ENCODE measurements at regions not wholly inside any gene's neighbourhood (a gene's known extent, or its start where the extent isn't known, plus 50 kb on each side); places are given as distances from the start of the nearest gene placed in this dataset.

DNA sequence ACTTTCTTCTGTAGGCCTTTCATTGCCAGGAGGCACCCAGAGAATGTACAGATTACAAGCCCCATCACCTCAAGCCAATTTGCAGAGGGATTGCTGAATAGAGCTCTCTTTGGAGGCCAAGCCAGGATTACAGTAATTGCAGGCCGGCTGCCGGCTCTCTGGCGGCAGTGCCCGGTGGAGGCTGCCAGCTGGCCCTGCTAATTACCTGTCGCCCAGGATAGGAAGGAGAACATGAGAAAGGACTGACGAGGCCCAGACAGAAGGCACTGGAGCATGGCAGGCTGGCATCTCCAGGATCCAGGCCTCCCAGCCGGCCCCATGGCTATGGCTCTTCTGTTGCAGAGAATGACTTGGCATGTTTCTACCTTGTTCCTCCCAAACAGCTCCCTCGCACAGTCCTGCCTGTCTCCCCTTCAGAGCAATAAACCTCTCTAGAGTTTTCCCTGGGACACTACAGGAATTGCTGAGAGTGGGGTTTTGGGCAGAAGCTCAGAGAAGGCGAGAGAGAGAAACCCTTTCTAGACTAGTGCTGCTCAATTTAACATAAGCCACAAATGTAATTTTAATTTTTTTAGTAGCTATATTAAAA, 273.6 kb upstream of the PROK2 start:
- no peaks in the 10 kb centered on the region for H3K36me3 ChIP-seq
- no peak for DNase-seq (ENCODE audit: low spot score)
- TF ChIP-seq, protein P1, sequence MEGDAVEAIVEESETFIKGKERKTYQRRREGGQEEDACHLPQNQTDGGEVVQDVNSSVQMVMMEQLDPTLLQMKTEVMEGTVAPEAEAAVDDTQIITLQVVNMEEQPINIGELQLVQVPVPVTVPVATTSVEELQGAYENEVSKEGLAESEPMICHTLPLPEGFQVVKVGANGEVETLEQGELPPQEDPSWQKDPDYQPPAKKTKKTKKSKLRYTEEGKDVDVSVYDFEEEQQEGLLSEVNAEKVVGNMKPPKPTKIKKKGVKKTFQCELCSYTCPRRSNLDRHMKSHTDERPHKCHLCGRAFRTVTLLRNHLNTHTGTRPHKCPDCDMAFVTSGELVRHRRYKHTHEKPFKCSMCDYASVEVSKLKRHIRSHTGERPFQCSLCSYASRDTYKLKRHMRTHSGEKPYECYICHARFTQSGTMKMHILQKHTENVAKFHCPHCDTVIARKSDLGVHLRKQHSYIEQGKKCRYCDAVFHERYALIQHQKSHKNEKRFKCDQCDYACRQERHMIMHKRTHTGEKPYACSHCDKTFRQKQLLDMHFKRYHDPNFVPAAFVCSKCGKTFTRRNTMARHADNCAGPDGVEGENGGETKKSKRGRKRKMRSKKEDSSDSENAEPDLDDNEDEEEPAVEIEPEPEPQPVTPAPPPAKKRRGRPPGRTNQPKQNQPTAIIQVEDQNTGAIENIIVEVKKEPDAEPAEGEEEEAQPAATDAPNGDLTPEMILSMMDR (IDR thresholded peaks at IDR 0.05), result no peak
- H3K27me3 ChIP-seq, result no peaks in the 10 kb centered on the region
- H3K4me1 ChIP-seq, result no peaks in the 10 kb centered on the region
- no peak overlapping the region for H3K4me3 ChIP-seq
- peaks cover 0 to 2% of the 10 kb centered on the region in 2 donors for H3K9me3 ChIP-seq
- H3K27ac ChIP-seq, result no peak overlapping the region

DNA sequence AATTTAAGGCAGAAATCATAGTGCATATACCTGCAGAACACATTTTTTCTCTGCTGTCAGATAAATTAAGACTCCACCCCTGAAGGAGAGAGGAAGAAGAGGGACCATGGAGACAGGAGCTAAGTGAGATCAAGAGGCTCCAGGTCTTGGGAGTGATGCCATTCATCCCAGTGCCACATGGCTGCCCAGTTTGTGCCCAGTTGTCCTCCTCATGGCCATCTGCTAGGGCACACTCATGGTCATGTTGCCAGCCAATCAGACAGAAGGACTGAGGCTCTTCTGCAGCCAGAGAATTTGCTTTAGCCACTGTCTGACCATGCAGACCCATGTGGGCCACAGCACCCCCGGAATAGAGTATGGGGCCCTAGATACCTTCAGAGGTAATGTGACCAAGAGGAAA, 270.5 kb upstream of the PROK2 start:
- DNase-seq (ENCODE audit: low spot score), result no peak
- Histone ChIP-seq H3K36me3 (no peaks in the 10 kb centered on the region), H3K27ac (no peak overlapping the region), H3K9me3 (no peaks in the 10 kb centered on the region), H3K27me3 (no peaks in the 10 kb centered on the region), H3K4me1 (no peaks in the 10 kb centered on the region), H3K4me3 (no peak overlapping the region)
- TF ChIP-seq, protein P1 (IDR thresholded peaks at IDR 0.05), result no peak

DNA sequence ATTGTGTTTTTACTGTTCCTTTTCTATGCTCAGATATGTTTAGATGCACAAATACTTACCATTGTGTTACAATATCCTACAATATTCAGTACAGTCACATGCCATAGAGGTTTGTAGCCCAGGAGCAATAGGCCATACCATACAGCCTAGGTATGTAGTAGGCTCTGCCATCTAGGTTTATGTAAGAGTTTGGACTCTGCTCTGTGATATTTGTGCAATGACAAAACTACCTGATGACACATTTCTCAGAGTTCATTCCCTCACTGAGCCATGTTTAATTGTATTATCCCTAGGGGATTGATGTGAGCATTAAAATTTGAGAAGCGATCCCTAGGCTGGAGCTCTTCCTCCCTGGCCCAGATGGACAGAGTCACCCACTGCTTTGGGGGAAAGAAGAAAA, 270.0 kb upstream of the PROK2 start:
- Histone ChIP-seq H3K27ac (no peak overlapping the region), H3K4me3 (no peak overlapping the region), H3K36me3 (no peaks in the 10 kb centered on the region), H3K27me3 (no peaks in the 10 kb centered on the region), H3K9me3 (no peaks in the 10 kb centered on the region), H3K4me1 (no peaks in the 10 kb centered on the region)
- no peak for DNase-seq (ENCODE audit: low spot score)
- TF ChIP-seq, protein P1 (IDR thresholded peaks at IDR 0.05), result no peak

DNA sequence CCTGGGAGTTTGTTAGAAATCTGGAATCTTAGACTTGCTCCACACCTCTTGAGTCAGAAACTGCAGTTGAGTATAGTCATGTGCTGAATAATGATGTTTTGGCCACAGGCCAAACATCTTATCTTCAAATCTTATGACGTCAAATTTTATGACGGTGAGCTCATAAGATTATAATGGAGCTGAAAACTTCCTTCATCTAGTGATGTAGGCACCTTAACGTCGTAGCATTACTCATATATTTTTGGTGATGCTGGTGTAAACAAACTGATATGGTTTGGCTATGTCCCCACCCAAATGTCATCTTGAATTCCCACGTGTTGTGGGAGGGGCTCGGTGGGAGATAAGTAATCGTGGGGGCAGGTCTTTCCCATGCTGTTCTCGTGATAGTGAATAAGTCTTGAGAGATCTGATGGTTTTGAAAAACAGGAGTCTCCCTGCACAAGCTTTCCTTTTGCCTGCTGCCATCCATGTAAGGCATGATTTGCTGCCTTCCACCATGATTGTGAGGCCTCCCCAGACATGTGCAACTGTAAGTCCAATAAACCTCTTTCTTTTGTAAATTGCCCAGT, 268.0 kb upstream of the PROK2 start:
- no peak overlapping the region for H3K4me3 ChIP-seq
- no peaks in the 10 kb centered on the region for H3K4me1 ChIP-seq
- TF ChIP-seq, protein P1 (IDR thresholded peaks at IDR 0.05), result no peak
- no peaks in the 10 kb centered on the region for H3K9me3 ChIP-seq
- DNase-seq (ENCODE audit: low spot score), result no peak
- H3K27me3 ChIP-seq, result no peaks in the 10 kb centered on the region
- H3K27ac ChIP-seq, result no peak overlapping the region
- no peaks in the 10 kb centered on the region for H3K36me3 ChIP-seq

DNA sequence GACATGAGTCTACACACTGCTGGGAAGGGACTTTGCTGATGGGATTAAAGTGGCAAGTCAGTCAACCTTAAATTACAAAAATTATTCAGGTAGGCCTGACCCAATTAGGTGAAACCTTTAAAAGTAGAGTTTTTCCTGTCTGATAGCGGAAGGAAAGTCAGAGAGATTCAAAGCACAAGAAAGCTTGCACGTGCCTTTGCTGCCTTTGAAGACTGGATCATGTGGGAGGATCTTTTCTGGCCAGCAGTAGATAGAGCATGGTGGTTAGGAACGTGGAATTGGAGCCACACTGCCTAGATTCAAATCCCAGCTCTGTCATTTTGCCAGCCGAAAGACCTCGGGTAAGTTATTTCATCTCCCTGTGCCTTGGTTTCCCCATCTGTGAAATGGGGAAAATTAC, 265.8 kb upstream of the PROK2 start:
- H3K36me3 ChIP-seq, result no peaks in the 10 kb centered on the region
- no peaks in the 10 kb centered on the region for H3K4me1 ChIP-seq
- no peak for DNase-seq (ENCODE audit: low spot score)
- H3K4me3 ChIP-seq, result no peak overlapping the region
- no peak overlapping the region for H3K27ac ChIP-seq
- no peaks in the 10 kb centered on the region for H3K27me3 ChIP-seq
- TF ChIP-seq, protein P1 (IDR thresholded peaks at IDR 0.05), result no peak
- no peaks in the 10 kb centered on the region for H3K9me3 ChIP-seq

All from right atrium auricular region (tissue), 2 donors.